Spleen (tissue), 11 donors: ENCODE measurements at regions not wholly inside any gene's neighbourhood (a gene's known extent, or its start where the extent isn't known, plus 50 kb on each side); places are given as distances from the start of the nearest gene placed in this dataset.

Experiments
- DNase-seq: peaks from one replicate; pipeline ENCODE4 v3.0.0-alpha.2; 2020
- H3K27ac ChIP-seq, 8 donors: fragments of 200-600 bp; sonication (generic) in 7 of 8; 1 replicate in 4 of 8; 2 replicates in 4 of 8; pipeline versions ENCODE4 v1.5.0 to v1.8.0; 2016 to 2021; ENCODE audit warnings: inconsistent platforms in 4 of 8, mild to moderate bottlenecking in 4 of 8, moderate library complexity in 1 of 8
- H3K27me3 ChIP-seq, 7 donors: fragments of 200-600 bp; sonication (generic) in 6 of 7; replicated peaks in 1 of 7; 1 replicate in 4 of 7; 2 replicates in 3 of 7; pipeline versions ENCODE4 v1.5.0 to v1.8.0; 2016 to 2021; ENCODE audit warnings: inconsistent platforms in 3 of 7, mild to moderate bottlenecking in 1 of 7
- H3K36me3 ChIP-seq, 6 donors: fragments of 200-600 bp; sonication (generic) in 5 of 6; 1 replicate in 4 of 6; 2 replicates in 2 of 6; pipeline versions ENCODE4 v1.5.0 to v1.8.0; 2016 to 2021; ENCODE audit warnings: inconsistent platforms in 2 of 6
- H3K4me1 ChIP-seq, 6 donors: fragments of 200-600 bp; sonication (generic) in 5 of 6; 1 replicate in 3 of 6; 2 replicates in 3 of 6; pipeline versions ENCODE4 v1.5.0 to v1.8.0; 2016 to 2021; ENCODE audit warnings: inconsistent platforms in 3 of 6
- H3K4me3 ChIP-seq, 8 donors: fragments of 200-600 bp; sonication (generic) in 7 of 8; 1 replicate in 4 of 8; 2 replicates in 4 of 8; pipeline versions ENCODE4 v1.5.0 to v1.8.0; 2016 to 2021; ENCODE audit warnings: inconsistent platforms in 4 of 8, mild to moderate bottlenecking in 4 of 8, moderate library complexity in 2 of 8
- H3K9me3 ChIP-seq, 8 donors: fragments of 200-600 bp; sonication (generic) in 7 of 8; 1 replicate in 4 of 8; 2 replicates in 4 of 8; pipeline versions ENCODE4 v1.5.0 to v1.8.0; 2016 to 2021; ENCODE audit warnings: inconsistent platforms in 4 of 8
- CTCF ChIP-seq, 11 experiments: fragments of 200-600 bp in 7 of 11; fragments of 450-650 bp in 4 of 11; sonication (generic) in 4 of 11; IDR thresholded peaks in 8 of 11; conservative IDR thresholded peaks in 3 of 11; 1 replicate in 7 of 11; 2 replicates in 4 of 11; pipeline versions ENCODE4 v1.4.0 to v1.8.0; 2016 to 2021; ENCODE audit warnings: antibody characterized with exemption in 11 of 11, inconsistent platforms in 4 of 11, mild to moderate bottlenecking in 1 of 11
- POLR2A ChIP-seq, 3 donors: fragments of 450-650 bp; IDR thresholded peaks; one replicate each; pipeline ENCODE4 v1.5.1; 2017; ENCODE audit warnings: antibody characterized with exemption in 3 of 3, mild to moderate bottlenecking in 1 of 3
- POLR2AphosphoS5 ChIP-seq, 3 donors: sonication (generic); formaldehyde crosslinking; IDR thresholded peaks; one replicate each; pipeline ENCODE4 v1.5.1; 2017; ENCODE audit warnings: antibody characterized with exemption in 3 of 3
- WGBS, 5 donors: extraction: QIAGEN DNeasy Blood & Tissue Kit in 3 of 5; methylation state at CpG; one replicate each; pipeline versions ENCODE4 v1.1.5 to v1.1.7; 2013 to 2018; 5-methylcytosine and 5-hydroxymethylcytosine counted together
- intact Hi-C: fragments of 100-400 bp; cut with DNase I; formaldehyde crosslinking; loops from one replicate; pipeline ENCODE4 v1.15.0; 2023; ENCODE audit warnings: low total_unique reads
- donor health status: healthy with polysubstance abuse.
- donor health status: DM: no; HTN: no; CAD: no; lungs with moderate emphysema.
- donor health status: DM: no; HTN: no; CAD: no.
- donor health status: Bipolar disorder and iron deficiency.
- donor health status: healthy.
- donor health status: DM: no; HTN: no; CAD: no.
- donor health status: DM: yes; HTN: yes; CAD: no.

DNA sequence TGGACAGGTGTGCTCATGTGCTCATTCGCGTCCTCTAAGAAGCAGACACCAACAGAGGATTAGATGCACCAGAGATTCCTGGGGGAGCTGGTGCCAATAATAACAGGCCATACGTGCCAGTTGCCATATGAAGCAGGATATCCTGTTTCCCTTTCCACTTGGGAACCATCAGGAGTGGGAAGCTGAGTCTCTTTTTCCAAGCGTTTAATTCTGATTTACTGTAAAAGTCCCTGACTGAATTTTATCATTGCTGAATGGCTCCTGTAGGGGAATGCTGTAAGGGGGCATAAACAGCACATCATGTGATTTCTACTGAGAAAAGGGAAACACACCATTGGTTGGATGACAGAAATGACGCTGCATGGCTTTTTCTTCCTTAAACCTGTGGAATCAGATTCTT, 113.3 kb downstream of the IRF8 start:
- no peaks in the 10 kb centered on the region for H3K36me3 ChIP-seq
- intact Hi-C loops, result no loop called here
- H3K27ac ChIP-seq, result no peak overlapping the region
- TF ChIP-seq POLR2AphosphoS5 (IDR thresholded peaks at IDR 0.05) (no peak), POLR2A (IDR thresholded peaks at IDR 0.05) (no peak), CTCF (IDR thresholded peaks at IDR 0.05 in 8 of 11, conservative IDR thresholded peaks at IDR 0.05 in 3 of 11) (no peak)
- DNase-seq, result no peak
- H3K4me1 ChIP-seq, result peaks cover 3 to 48% (median 27%) of the 10 kb centered on the region in 6 donors
- 60 to 79% (median 68%) methylated on average over 5 of the region's 5 CpGs for WGBS, 5 donors
- no peaks in the 10 kb centered on the region for H3K9me3 ChIP-seq
- peaks cover 0 to 8% (median 0%) of the 10 kb centered on the region in 7 donors for H3K27me3 ChIP-seq
- H3K4me3 ChIP-seq, result no peak overlapping the region

DNA sequence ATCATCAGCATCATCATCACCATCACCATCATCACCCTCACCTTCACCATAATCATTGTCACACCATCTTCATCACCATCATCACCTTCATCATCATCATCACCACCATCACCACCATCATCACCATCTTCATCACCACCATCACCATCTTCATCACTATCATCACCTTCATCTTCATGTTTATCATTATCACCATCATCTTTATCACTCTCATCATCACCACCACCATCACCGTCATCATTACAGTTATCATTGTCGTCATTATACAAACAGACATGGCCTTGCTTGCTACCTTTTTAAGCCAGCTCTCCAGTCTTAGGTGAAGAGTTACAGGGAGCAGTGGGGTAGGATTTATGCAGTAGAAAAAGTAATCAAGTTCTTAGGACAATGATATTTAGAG, 114.9 kb downstream of the IRF8 start:
- Histone ChIP-seq H3K4me3 (no peak overlapping the region), H3K4me1 (peaks cover 3 to 49% (median 37%) of the 10 kb centered on the region in 6 donors), H3K27ac (no peak overlapping the region), H3K27me3 (peaks cover 0 to 22% (median 3%) of the 10 kb centered on the region in 7 donors), H3K36me3 (no peaks in the 10 kb centered on the region), H3K9me3 (peaks cover 0 to under 1% (median 0%) of the 10 kb centered on the region in 8 donors)
- no peak for TF ChIP-seq CTCF (IDR thresholded peaks at IDR 0.05 in 8 of 11, conservative IDR thresholded peaks at IDR 0.05 in 3 of 11)
- WGBS, 5 donors, result 91 to 96% (median 95%) methylated on average over 2 of the region's 2 CpGs
- intact Hi-C loops, result no loop called here
- DNase-seq, result no peak

- Histone ChIP-seq H3K27me3 (peaks cover 0 to 29% (median 7%) of the 10 kb centered on the region in 7 donors), H3K4me3 (no peak overlapping the region), H3K4me1 (peaks cover 0 to 44% (median 33%) of the 10 kb centered on the region in 6 donors), H3K27ac (no peak overlapping the region), H3K9me3 (peaks cover 0 to 13% (median 12%) of the 10 kb centered on the region in 8 donors), H3K36me3 (no peaks in the 10 kb centered on the region)
- WGBS, 5 donors, result 78 to 85% (median 82%) methylated on average over 6 of the region's 6 CpGs
- TF ChIP-seq POLR2AphosphoS5 (IDR thresholded peaks at IDR 0.05), result no peak
- no peak for TF ChIP-seq POLR2A (IDR thresholded peaks at IDR 0.05)
- TF ChIP-seq CTCF (IDR thresholded peaks at IDR 0.05 in 8 of 11, conservative IDR thresholded peaks at IDR 0.05 in 3 of 11), result no peak
- intact Hi-C loops, result loop anchor here (2.0 kb wide), 1 partner anchor 193 kb away; no protein-coding TSS in a partner anchor
- DNase-seq, result no peak
Measured at GRCh38 chr16:86015606-86016005, 116.6 kb downstream of the IRF8 start.

DNA sequence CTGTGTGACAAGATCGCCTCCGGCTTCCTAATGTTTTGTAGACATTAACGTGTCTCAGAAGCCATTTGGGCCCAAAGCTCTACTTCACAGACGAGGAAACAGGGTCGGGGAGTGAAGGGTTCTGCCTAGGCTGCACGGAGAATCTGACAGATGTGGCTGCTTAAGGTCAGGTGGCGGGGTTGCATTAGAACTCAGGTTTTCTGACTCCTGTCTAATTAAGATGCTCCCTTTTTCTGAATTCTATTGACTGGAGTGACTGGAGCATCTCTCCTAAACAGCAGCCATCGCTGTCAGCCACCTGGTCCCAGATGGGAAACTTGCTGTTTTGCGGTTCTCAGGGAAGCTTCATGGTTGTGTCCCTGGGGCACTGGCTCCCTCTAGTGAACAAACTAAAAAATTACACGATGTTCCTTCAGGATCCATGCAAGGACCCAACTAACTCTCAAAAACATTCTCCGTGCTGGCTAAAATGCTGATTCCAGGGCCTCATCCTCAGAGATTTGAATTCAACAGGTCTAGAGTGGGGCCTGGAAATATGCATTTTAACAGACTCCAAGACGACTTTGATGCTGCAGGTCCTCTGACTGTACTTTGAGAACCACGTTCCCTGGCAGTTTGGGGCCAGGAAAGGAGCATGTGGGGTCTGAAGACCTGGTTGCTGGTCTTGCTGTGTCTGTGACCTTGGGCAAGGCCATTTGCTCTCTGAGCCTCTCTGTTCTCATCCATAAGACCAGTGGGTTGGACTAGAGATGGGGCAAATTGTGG, 117.4 kb downstream of the IRF8 start:
- TF ChIP-seq POLR2AphosphoS5 (IDR thresholded peaks at IDR 0.05) (no peak), POLR2A (IDR thresholded peaks at IDR 0.05) (no peak), CTCF (IDR thresholded peaks at IDR 0.05 in 8 of 11, conservative IDR thresholded peaks at IDR 0.05 in 3 of 11) (peak; percentile 37 to 81 (median 66))
- Histone ChIP-seq H3K27ac (no peak overlapping the region), H3K4me1 (peaks cover 0 to 36% (median 25%) of the 10 kb centered on the region in 6 donors), H3K9me3 (peaks cover 0 to 13% (median 12%) of the 10 kb centered on the region in 8 donors), H3K27me3 (peaks cover 0 to 29% (median 7%) of the 10 kb centered on the region in 7 donors), H3K36me3 (no peaks in the 10 kb centered on the region), H3K4me3 (no peak overlapping the region)
- intact Hi-C loops, result loop anchor here (2.0 kb wide), 1 partner anchor 194 kb away; no protein-coding TSS in a partner anchor
- 42 to 51% (median 48%) methylated on average over 13 of the region's 13 CpGs for WGBS, 5 donors
- no peak for DNase-seq
